Renal cortical epithelial cell (primary cell): ENCODE measurements at regions not wholly inside any gene's neighbourhood (a gene's known extent, or its start where the extent isn't known, plus 50 kb on each side); places are given as distances from the start of the nearest gene placed in this dataset.

Experiments used
- DNase-seq: peaks from one replicate; pipeline ENCODE4 v3.0.0-alpha.2; 2011; ENCODE audit warnings: low read depth

- DNase-seq: no peak
These were observed 386.1 kb upstream of the ZFP64 start for GRCh38 chr20:52577696-52578095.

- no peak for DNase-seq
These were observed 381.1 kb upstream of the ZFP64 start for GRCh38 chr20:52572687-52573086.

- DNase-seq: peak; percentile 2
These were observed 377.6 kb upstream of the ZFP64 start for GRCh38 chr20:52569201-52569600.

- no peak for DNase-seq
These were observed 374.0 kb upstream of the ZFP64 start for GRCh38 chr20:52565614-52566013.

GRCh38 chr20:52564594-52564993 lies 373.0 kb upstream of the ZFP64 start:
- no peak for DNase-seq

- DNase-seq: peak; percentile 66
These were observed 360.7 kb upstream of the ZFP64 start for GRCh38 chr20:52552181-52552872.

GRCh38 chr20:52542131-52542530 lies 350.6 kb upstream of the ZFP64 start:
- DNase-seq: no peak

- DNase-seq: no peak
These were observed 348.9 kb upstream of the ZFP64 start for GRCh38 chr20:52540509-52540908.

- DNase-seq: no peak
These were observed 348.3 kb upstream of the ZFP64 start for GRCh38 chr20:52539891-52540290.

- no peak for DNase-seq
These were observed 345.3 kb upstream of the ZFP64 start for GRCh38 chr20:52536841-52537400.

- DNase-seq: no peak
These were observed 344.5 kb upstream of the ZFP64 start for GRCh38 chr20:52536040-52536439.

- DNase-seq: no peak
These were observed 343.0 kb upstream of the ZFP64 start for GRCh38 chr20:52534616-52535015.

GRCh38 chr20:52533401-52533800 lies 341.8 kb upstream of the ZFP64 start:
- no peak for DNase-seq

GRCh38 chr20:52532674-52533073 lies 341.1 kb upstream of the ZFP64 start:
- no peak for DNase-seq

GRCh38 chr20:52530571-52530970 lies 339.0 kb upstream of the ZFP64 start:
- no peak for DNase-seq

- peak; percentile 49 for DNase-seq
These were observed 338.2 kb upstream of the ZFP64 start for GRCh38 chr20:52529826-52530225.

GRCh38 chr20:52524861-52525260 lies 333.3 kb upstream of the ZFP64 start:
- DNase-seq: no peak

- no peak for DNase-seq
These were observed 327.2 kb upstream of the ZFP64 start for GRCh38 chr20:52518735-52519134.

- no peak for DNase-seq
These were observed 324.3 kb upstream of the ZFP64 start for GRCh38 chr20:52515877-52516276.

GRCh38 chr20:52500157-52500556 lies 308.6 kb upstream of the ZFP64 start:
- no peak for DNase-seq

GRCh38 chr20:52497731-52498130 lies 306.2 kb upstream of the ZFP64 start:
- DNase-seq: no peak

GRCh38 chr20:52496191-52496590 lies 304.6 kb upstream of the ZFP64 start:
- DNase-seq: no peak

- DNase-seq: peak; percentile 43
These were observed 302.7 kb upstream of the ZFP64 start for GRCh38 chr20:52494244-52494643.

GRCh38 chr20:52493171-52493721 lies 301.7 kb upstream of the ZFP64 start:
- DNase-seq: peak; percentile 4
